Activated CD4-positive, alpha-beta T cell treated with anti-CD3 and anti-CD28 coated beads, Interleukin-2, amount 10 ng/mL, durations not matched to agents 24 days and 14 days (primary cell): ENCODE measurements at regions not wholly inside any gene's neighbourhood (a gene's known extent, or its start where the extent isn't known, plus 50 kb on each side); places are given as distances from the start of the nearest gene placed in this dataset.
"Not testable (repeated sequence)": the region's sequence is repeated elsewhere in the genome, so short reads cannot be mapped to it uniquely, and the experiment has no call there.

Experiments
- DNase-seq: peaks from one replicate; pipeline ENCODE4 v3.0.0; 2022
- H3K27ac Mint-ChIP-seq: one replicate; pipeline ENCODE4 v1.8.0; 2022; ENCODE audit warnings: mild to moderate bottlenecking, mixed read lengths
- H3K27me3 Mint-ChIP-seq: one replicate; pipeline ENCODE4 v1.8.0; 2022; ENCODE audit warnings: mixed read lengths
- H3K36me3 Mint-ChIP-seq: one replicate; pipeline ENCODE4 v1.8.0; 2022; ENCODE audit warnings: low read depth, mild to moderate bottlenecking, mixed read lengths
- H3K4me1 Mint-ChIP-seq: one replicate; pipeline ENCODE4 v1.8.0; 2021; ENCODE audit warnings: mixed read lengths
- H3K4me3 Mint-ChIP-seq: one replicate; pipeline ENCODE4 v1.8.0; 2022; ENCODE audit warnings: mild to moderate bottlenecking, moderate library complexity, mixed read lengths
- H3K9me3 Mint-ChIP-seq: one replicate; pipeline ENCODE4 v1.8.0; 2021; ENCODE audit warnings: mixed read lengths
- intact Hi-C: fragments of 100-400 bp; cut with micrococcal nuclease; formaldehyde crosslinking; loops from one replicate; pipeline ENCODE4 v1.15.1; 2023

GRCh38 chrX:40530509-40530908, 50.3 kb upstream of the ATP6AP2 start:
- no peak overlapping the region for H3K27ac Mint-ChIP-seq
- H3K9me3 Mint-ChIP-seq, result peaks cover 3% of the 10 kb centered on the region
- intact Hi-C loops, result no loop called here
- no peak overlapping the region for H3K4me3 Mint-ChIP-seq
- H3K4me1 Mint-ChIP-seq, result no peaks in the 10 kb centered on the region
- DNase-seq, result no peak
- H3K36me3 Mint-ChIP-seq, result no peaks in the 10 kb centered on the region
- peaks cover 2% of the 10 kb centered on the region for H3K27me3 Mint-ChIP-seq

DNA sequence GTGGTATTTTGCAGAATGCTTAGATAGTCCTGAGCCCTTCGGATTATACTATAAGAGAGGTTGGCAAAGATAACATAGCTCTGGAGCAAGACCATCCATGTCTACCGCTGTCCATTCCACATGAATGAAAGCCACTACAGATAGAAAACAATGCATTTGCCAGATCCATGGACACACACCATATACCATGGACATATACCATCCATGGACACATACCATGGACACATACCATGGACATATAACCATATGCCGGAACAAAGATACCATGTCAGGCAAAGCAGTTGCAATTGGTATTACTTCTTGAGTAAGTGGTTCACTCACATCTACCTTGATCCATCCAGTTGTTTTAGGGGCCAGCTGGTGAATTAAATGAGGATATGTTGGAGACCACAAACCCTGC, 53.2 kb upstream of the ATP6AP2 start:
- H3K4me1 Mint-ChIP-seq, result no peaks in the 10 kb centered on the region
- H3K27me3 Mint-ChIP-seq, result peaks cover 2% of the 10 kb centered on the region
- no peak overlapping the region for H3K4me3 Mint-ChIP-seq
- intact Hi-C loops, result no loop called here
- no peaks in the 10 kb centered on the region for H3K36me3 Mint-ChIP-seq
- H3K9me3 Mint-ChIP-seq, result peaks cover 3% of the 10 kb centered on the region
- no peak overlapping the region for H3K27ac Mint-ChIP-seq
- no peak for DNase-seq

DNA sequence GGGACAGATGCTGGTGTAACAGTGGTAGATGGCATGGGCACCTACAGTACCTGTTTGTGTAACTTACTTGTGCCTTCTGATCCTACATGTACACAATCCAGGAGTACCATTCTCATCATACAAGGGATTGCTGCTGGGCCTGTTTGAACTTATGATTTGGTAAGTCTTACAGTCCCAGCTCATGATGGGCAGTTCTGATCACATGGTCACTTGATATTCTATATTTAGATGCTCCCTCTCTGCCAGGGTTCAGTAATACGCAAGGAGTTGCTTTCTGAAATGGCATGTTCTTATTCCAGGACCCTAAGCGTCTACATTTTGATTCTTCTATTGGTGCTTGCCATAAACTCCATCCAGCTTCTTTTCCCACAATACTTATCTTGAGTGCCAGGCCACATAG, 54.4 kb upstream of the ATP6AP2 start:
- H3K27me3 Mint-ChIP-seq, result peaks cover 2% of the 10 kb centered on the region
- no peak overlapping the region for H3K27ac Mint-ChIP-seq
- no peak overlapping the region for H3K4me3 Mint-ChIP-seq
- no peak for DNase-seq
- no peaks in the 10 kb centered on the region for H3K36me3 Mint-ChIP-seq
- intact Hi-C loops, result no loop called here
- H3K4me1 Mint-ChIP-seq, result no peaks in the 10 kb centered on the region
- H3K9me3 Mint-ChIP-seq, result peaks cover 3% of the 10 kb centered on the region

GRCh38 chrX:40525901-40526300, 54.9 kb upstream of the ATP6AP2 start:
- H3K4me1 Mint-ChIP-seq, DNase-seq, H3K36me3 Mint-ChIP-seq, H3K27me3 Mint-ChIP-seq, H3K4me3 Mint-ChIP-seq, H3K27ac Mint-ChIP-seq, intact Hi-C loops, H3K9me3 Mint-ChIP-seq: not testable (repeated sequence)

DNA sequence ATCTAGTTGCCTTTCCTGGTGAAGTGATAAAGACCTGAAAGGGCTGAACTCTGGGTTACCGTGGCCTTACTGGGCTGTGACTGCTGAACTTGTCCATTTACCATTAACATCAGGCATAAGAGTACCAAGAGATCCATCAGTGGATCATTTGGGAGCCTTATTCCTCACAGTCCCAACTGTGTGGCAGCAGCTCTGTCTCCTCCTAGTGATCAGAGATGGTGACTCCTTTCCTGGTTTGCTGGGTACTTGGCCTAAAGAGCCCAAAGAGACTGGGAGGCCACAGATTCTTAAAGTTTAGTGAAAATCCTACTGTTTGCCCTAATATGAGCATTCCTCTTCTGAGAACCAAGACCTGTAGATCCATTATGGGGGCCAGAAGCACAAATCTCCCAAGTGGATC, 56.3 kb upstream of the ATP6AP2 start:
- no peak overlapping the region for H3K4me3 Mint-ChIP-seq
- no peaks in the 10 kb centered on the region for H3K4me1 Mint-ChIP-seq
- no peak for DNase-seq
- no peaks in the 10 kb centered on the region for H3K36me3 Mint-ChIP-seq
- H3K27ac Mint-ChIP-seq, result no peak overlapping the region
- intact Hi-C loops, result no loop called here
- peaks cover 2% of the 10 kb centered on the region for H3K27me3 Mint-ChIP-seq
- peaks cover 3% of the 10 kb centered on the region for H3K9me3 Mint-ChIP-seq

DNA sequence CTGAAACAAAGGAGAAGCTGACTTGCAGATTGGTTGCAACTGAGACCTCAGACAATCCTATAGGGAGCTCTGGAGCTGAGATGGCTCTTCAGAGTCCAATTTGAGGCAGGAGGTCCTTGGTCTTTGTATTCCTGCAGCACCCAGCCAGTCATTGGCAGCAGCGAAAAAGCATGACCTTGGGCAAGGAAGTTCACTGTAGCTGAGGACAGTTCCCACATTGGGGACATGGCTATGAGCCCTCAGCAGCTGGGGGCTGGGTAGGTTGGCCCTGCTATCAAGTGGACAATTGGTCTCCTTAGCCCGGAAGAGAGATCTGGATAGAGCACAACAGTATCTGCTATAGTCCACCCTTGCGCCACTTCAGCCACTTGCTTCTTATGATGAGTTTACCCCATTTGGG, 56.9 kb upstream of the ATP6AP2 start:
- H3K9me3 Mint-ChIP-seq, result peaks cover 3% of the 10 kb centered on the region
- H3K4me1 Mint-ChIP-seq, result no peaks in the 10 kb centered on the region
- no peak overlapping the region for H3K27ac Mint-ChIP-seq
- peaks cover 2% of the 10 kb centered on the region for H3K27me3 Mint-ChIP-seq
- no peak for DNase-seq
- H3K36me3 Mint-ChIP-seq, result no peaks in the 10 kb centered on the region
- H3K4me3 Mint-ChIP-seq, result no peak overlapping the region
- intact Hi-C loops, result no loop called here

GRCh38 chrX:40521868-40522450, 58.8 kb upstream of the ATP6AP2 start:
- Mint-ChIP-seq H3K27me3 (peaks cover 2% of the 10 kb centered on the region), H3K9me3 (peaks cover 3% of the 10 kb centered on the region), H3K27ac (no peak overlapping the region), H3K4me3 (no peak overlapping the region), H3K4me1 (no peaks in the 10 kb centered on the region), H3K36me3 (no peaks in the 10 kb centered on the region)
- DNase-seq, result no peak
- intact Hi-C loops, result no loop called here

GRCh38 chrX:40514376-40514775, 66.4 kb upstream of the ATP6AP2 start:
- intact Hi-C loops, result no loop called here
- H3K4me1 Mint-ChIP-seq, result no peaks in the 10 kb centered on the region
- H3K36me3 Mint-ChIP-seq, result no peaks in the 10 kb centered on the region
- H3K9me3 Mint-ChIP-seq, result no peaks in the 10 kb centered on the region
- no peaks in the 10 kb centered on the region for H3K27me3 Mint-ChIP-seq
- no peak overlapping the region for H3K27ac Mint-ChIP-seq
- no peak for DNase-seq
- H3K4me3 Mint-ChIP-seq, result no peak overlapping the region

DNA sequence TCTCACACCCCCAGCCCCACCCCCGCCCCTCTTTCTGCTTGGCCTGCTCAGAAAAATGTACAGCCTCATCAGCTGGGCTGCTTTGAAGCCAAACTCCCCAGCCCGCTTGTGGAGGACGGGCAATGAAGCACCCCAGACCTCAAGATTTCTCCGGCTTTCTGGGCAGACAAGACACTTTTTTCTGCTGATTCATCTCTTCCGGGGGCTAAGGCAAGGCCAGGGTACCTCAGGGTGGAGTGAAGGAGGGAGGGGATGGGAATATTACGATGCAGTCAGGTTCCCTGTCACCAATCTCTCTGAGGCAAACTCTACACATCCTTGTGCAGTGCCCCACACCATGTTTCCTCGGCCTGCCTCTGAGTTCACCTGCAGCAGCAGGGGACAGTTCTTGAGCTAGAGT, 66.9 kb upstream of the ATP6AP2 start:
- DNase-seq, result no peak
- H3K4me1 Mint-ChIP-seq, result no peaks in the 10 kb centered on the region
- no peak overlapping the region for H3K27ac Mint-ChIP-seq
- H3K27me3 Mint-ChIP-seq, result no peaks in the 10 kb centered on the region
- H3K36me3 Mint-ChIP-seq, result no peaks in the 10 kb centered on the region
- H3K9me3 Mint-ChIP-seq, result no peaks in the 10 kb centered on the region
- intact Hi-C loops, result no loop called here
- no peak overlapping the region for H3K4me3 Mint-ChIP-seq

GRCh38 chrX:40513012-40513411, 67.8 kb upstream of the ATP6AP2 start:
- no peaks in the 10 kb centered on the region for H3K9me3 Mint-ChIP-seq

DNA sequence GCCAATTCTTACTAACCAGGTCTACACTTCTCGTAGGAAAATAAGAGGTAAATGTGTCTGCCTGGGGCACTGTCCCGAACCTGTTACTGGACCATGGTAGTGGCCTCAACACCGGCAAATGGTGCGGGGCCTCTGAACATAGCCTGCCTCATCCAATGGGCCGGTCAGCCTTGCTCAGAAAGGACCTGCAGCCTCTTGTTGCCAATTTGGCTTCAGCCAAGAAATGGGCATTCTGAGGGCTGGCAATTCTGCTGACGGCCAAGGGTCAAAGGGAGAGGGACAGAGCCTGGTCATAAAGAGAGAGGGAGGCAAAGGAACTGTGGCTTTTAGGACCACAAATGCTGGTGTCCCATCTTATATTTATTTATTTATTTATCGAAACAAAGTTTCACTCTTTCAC, 69.5 kb upstream of the ATP6AP2 start:
- no peak overlapping the region for H3K4me3 Mint-ChIP-seq
- H3K4me1 Mint-ChIP-seq, result no peaks in the 10 kb centered on the region
- no peak overlapping the region for H3K27ac Mint-ChIP-seq
- DNase-seq, result no peak
- intact Hi-C loops, result no loop called here
- H3K27me3 Mint-ChIP-seq, result no peaks in the 10 kb centered on the region
- no peaks in the 10 kb centered on the region for H3K9me3 Mint-ChIP-seq
- H3K36me3 Mint-ChIP-seq, result no peaks in the 10 kb centered on the region

More at GRCh38 chrX:40513012-40513411, 67.8 kb upstream of the ATP6AP2 start:
- intact Hi-C loops, result no loop called here
- no peak overlapping the region for H3K27ac Mint-ChIP-seq
- no peaks in the 10 kb centered on the region for H3K27me3 Mint-ChIP-seq
- H3K4me3 Mint-ChIP-seq, result no peak overlapping the region
- no peaks in the 10 kb centered on the region for H3K4me1 Mint-ChIP-seq
- H3K36me3 Mint-ChIP-seq, result no peaks in the 10 kb centered on the region
- no peak for DNase-seq

GRCh38 chrX:40508560-40508959, 72.2 kb upstream of the ATP6AP2 start:
- intact Hi-C loops, result no loop called here
- Mint-ChIP-seq H3K36me3 (no peaks in the 10 kb centered on the region), H3K9me3 (no peaks in the 10 kb centered on the region), H3K4me3 (no peak overlapping the region), H3K27ac (no peak overlapping the region), H3K4me1 (no peaks in the 10 kb centered on the region), H3K27me3 (no peaks in the 10 kb centered on the region)
- no peak for DNase-seq

DNA sequence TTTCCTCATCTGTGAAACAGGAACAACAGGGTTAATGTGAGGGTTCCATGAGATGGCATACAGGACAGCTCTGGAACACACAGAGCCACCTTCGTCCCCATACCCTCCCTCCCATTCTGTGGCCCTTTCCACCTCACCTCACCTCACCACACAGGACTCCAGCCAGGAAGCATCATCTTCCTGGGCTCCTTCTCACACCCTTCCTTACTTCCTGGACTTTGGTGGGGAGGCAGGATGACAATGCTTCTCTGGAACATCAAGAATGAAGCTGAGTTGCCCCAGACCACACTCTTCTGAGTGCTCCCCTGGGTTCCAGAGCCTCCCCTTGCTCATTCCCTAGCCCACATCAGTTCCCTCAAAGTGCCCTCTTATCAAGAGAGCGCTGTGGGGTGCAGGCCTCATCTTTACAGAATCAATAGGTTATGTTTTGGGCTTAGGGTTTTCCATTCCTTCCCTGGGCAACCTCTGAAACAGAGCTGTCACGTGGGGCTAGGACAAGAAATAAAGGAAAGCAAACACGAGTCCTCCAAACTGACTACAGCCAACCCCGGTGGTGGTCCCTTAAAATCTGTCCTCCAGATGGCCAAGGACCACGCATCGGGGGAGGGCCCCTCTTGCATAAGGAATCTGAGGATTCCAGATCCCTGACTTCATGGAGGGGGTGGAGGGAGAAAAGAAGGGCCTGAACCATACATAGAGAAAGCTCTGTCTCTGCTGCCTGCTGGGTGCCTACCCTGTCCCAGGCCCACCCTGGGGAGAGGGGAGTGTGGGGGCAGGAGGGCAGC, 74.4 kb upstream of the ATP6AP2 start:
- no peaks in the 10 kb centered on the region for H3K4me1 Mint-ChIP-seq
- no peak overlapping the region for H3K27ac Mint-ChIP-seq
- DNase-seq, result no peak
- H3K9me3 Mint-ChIP-seq, result no peaks in the 10 kb centered on the region
- no peak overlapping the region for H3K4me3 Mint-ChIP-seq
- H3K27me3 Mint-ChIP-seq, result no peaks in the 10 kb centered on the region
- no peaks in the 10 kb centered on the region for H3K36me3 Mint-ChIP-seq
- intact Hi-C loops, result no loop called here

DNA sequence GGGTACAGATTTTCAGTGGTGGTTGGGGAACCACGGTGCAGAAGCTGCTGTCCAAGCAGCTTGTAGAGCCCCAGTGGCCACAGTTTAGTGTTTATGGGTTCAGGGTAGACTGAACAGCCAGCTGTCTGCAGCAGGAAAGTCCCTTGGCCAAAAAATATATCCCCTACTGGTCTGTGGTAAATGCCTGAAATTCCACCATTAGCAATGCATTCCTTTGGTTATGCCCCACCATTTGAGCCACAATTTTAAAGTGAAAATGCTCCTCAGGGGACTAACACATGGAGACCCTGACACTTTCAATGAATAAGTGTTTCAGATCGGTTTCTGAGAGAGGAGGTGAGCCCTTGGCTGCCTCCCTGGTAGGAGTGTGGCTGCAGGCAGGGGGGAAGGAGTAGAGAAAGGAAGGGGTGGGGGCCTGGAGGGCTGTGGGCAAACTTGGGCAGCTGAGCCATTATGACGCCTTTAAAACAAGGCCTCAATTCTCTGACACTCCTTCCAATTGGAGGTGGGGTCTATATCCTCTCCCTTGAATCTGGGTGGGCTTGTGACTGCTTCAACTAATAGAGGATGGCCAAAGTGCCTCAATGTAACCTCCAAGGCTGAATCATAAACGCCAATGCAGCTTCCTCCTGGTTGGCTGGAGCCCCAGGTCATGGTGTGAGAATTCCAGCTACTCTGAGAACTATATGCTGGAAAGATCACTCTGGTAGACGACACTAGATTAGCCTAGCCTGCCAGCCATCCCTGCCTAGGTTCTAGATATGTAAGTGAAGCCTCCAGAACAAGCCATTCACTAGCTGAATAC, 75.8 kb upstream of the ATP6AP2 start:
- Mint-ChIP-seq H3K27me3 (no peaks in the 10 kb centered on the region), H3K9me3 (no peaks in the 10 kb centered on the region), H3K4me3 (no peak overlapping the region), H3K36me3 (no peaks in the 10 kb centered on the region), H3K4me1 (no peaks in the 10 kb centered on the region), H3K27ac (no peak overlapping the region)
- intact Hi-C loops, result no loop called here
- no peak for DNase-seq
